ENCODE measurements at regions not wholly inside any gene's neighbourhood (a gene's known extent, or its start where the extent isn't known, plus 50 kb on each side); places are given as distances from the start of the nearest gene placed in this dataset.

DNA sequence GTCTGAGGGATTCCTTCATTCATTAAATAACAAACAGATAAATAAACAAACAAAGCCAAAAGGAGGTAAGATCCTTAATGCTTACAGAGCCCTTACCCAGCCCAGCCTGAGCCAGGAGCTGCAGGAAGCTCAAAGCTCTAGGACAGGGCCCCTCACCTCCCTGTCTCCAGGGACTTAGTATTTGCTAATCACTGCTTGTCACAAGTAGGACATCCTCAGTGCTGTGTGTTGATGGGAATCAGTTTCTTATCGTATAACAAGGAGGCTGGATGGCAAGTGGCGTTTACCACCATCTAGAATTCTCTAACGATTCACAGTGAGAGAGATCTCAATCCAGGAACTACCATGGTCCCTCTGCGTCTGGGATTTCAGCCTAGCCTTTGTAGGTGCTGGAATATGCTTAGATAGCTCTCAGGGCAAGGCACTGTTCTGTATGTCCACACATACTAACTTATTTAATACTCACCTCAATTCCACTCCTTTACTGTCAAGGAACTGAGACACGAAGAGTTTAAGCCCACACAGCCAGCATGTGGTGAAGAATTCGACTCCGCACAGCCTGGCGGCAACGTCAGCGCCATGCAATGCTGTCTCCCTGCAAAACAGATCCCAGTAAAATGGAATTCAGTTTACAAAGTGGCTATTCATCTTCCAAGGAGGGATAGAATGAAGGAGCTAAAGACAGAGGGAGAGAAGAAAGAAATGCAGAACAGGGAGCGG, 164.8 kb downstream of the MYCN start:
- TF ChIP-seq, protein P1, sequence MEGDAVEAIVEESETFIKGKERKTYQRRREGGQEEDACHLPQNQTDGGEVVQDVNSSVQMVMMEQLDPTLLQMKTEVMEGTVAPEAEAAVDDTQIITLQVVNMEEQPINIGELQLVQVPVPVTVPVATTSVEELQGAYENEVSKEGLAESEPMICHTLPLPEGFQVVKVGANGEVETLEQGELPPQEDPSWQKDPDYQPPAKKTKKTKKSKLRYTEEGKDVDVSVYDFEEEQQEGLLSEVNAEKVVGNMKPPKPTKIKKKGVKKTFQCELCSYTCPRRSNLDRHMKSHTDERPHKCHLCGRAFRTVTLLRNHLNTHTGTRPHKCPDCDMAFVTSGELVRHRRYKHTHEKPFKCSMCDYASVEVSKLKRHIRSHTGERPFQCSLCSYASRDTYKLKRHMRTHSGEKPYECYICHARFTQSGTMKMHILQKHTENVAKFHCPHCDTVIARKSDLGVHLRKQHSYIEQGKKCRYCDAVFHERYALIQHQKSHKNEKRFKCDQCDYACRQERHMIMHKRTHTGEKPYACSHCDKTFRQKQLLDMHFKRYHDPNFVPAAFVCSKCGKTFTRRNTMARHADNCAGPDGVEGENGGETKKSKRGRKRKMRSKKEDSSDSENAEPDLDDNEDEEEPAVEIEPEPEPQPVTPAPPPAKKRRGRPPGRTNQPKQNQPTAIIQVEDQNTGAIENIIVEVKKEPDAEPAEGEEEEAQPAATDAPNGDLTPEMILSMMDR (IDR thresholded peaks at IDR 0.05; ENCODE audit: insufficient read depth, low read length): no peak
- no peak overlapping the region for H3K4me3 ChIP-seq (ENCODE audit: low read depth, low read length)
- DNase-seq (ENCODE audit: low read depth): no peak

DNA sequence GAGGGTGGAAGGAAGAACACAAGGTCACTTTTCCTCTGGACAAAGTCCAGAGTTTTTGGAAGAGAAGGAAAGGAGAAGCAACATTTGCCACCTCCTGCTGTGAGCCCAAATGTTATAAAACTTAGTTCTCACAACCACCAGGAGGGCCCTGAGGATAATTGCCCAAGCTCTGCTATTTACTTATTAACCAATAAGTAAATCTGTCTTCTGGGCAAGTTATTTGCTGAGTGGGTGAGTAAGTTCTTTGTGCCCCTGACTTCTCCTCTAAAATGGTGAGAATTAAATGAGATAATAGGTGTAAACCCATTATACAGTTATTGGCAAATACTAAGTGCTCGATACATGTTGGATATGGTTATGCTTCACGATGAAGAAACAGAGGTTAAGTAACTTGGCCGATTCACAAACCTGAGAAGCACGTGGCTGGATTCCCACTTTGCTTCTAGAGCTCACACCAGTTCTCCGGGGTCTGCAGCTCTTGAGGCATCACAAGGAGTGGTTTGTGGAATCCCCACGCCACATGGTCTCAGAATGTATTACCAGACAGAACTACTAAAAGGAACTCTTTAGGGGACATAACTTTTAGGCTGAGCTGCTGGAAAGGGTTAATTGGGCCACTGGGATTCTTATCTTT, 164.1 kb downstream of the MYCN start:
- no peak overlapping the region for H3K4me3 ChIP-seq (ENCODE audit: low read depth, low read length)
- TF ChIP-seq, protein P1 (IDR thresholded peaks at IDR 0.05; ENCODE audit: insufficient read depth, low read length): no peak
- DNase-seq (ENCODE audit: low read depth): no peak

DNA sequence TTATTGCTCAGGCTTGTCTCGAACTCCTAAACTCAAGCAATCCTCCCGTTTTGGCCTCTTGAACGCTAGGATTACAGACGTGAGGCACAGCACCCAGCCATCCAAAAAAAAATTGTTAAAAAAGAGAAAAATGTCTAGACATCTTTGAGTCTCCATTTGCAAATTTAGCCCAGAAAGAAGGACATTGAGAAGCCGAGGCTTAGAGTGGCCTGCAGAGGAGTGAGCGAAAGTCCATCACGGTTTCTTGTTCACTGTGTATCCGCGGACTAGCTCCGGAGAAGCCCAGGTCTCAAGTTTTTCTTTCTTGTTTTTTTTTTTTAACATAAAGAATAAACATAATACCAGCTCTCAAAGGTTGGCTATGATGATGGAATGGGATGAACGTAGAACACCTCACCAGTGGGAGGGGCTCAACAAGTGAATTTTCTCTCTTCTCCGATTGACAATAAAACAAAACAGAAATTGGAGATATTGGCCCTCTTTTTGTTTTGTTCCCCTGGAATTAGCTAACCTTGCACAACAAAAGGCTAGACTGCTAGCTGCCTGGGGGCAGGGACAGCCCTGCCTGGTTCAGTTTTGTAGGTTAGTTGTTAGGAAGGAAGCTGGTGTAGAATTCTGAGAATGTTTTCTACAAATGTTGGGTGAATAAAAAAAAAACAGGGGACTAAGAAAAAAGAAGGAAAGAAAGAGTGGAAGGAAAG, 163.4 kb downstream of the MYCN start:
- H3K4me3 ChIP-seq (ENCODE audit: low read depth, low read length): no peak overlapping the region
- TF ChIP-seq, protein P1 (IDR thresholded peaks at IDR 0.05; ENCODE audit: insufficient read depth, low read length): no peak
- no peak for DNase-seq (ENCODE audit: low read depth)

DNA sequence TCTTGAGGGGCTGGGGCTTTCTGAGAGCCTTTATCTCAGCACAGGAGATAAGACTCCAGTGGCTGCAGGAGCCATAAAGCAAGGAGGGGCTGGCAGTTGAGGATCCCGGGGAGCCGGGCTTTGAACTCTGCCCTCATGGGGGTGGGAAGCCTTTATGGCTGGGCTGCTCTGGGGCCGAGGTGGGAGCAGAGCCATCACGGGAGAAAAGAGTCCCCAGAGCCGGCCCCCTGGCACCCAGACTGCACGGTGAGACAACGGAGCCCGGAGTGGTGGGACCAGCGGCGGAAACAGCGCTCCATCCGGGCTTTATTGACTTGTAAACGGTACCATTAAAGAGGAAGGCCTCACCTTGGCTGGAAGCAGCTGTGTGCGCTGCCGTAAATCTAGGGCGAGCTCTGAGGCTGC, 162.6 kb downstream of the MYCN start:
- H3K4me3 ChIP-seq (ENCODE audit: low read depth, low read length): no peak overlapping the region
- no peak for DNase-seq (ENCODE audit: low read depth)
- TF ChIP-seq, protein P1 (IDR thresholded peaks at IDR 0.05; ENCODE audit: insufficient read depth, low read length): no peak

DNA sequence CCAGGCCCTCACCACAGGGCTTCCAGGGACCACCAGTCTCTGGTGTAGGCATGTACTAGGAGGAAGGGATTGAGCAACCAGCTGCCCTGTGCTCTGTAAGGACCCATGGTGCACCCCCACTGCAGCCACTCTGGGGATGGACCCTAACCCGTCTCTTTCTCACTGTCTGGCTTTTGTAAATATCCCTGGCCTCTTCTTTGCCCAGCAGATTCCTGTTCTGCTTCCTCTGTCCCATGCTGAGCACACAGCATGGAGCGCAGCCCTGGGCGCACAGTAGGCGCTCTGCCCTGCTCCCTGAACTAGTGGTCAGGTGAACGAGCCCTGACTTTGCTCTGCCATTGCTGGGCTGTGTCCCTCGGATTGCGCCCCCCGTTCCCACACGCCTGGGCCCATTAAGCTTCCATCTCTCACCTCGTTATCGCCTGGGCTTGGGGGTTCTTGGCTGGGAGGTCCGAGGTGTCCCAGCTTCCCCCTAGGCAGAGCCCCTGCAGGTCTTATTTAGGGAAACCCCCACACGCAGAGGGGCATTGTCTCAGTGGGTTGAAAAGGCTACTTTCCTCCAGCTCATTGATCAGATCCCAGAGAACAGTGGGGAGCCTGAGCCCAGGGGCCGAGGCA, 162.1 kb downstream of the MYCN start:
- H3K4me3 ChIP-seq (ENCODE audit: low read depth, low read length): no peak overlapping the region
- no peak for DNase-seq (ENCODE audit: low read depth)
- TF ChIP-seq, protein P1 (IDR thresholded peaks at IDR 0.05; ENCODE audit: insufficient read depth, low read length): no peak

DNA sequence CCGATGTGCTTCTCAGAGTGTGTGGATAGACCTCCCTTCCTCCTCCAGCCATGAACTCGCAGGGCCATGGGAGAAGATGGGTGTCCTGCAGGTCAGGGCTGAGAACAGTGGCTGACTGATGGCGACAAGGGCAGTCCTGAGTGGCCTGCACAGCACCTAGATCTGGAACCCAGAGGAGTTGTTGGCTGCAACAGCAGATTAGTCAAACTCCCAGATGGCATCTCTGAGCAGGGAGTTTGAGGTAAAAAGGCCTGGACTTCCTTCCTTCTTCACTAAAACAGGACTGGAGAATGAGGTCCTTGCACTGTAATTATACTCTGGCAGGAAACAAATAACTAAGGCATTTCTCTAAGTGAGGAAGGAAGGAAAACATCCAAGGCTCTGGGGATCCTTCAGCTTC, 160.8 kb downstream of the MYCN start:
- H3K4me3 ChIP-seq (ENCODE audit: low read depth, low read length): no peak overlapping the region
- TF ChIP-seq, protein P1 (IDR thresholded peaks at IDR 0.05; ENCODE audit: insufficient read depth, low read length): no peak
- DNase-seq (ENCODE audit: low read depth): no peak

Data from fibroblast of the aortic adventitia (primary cell).